ENCODE measurements at regions not wholly inside any gene's neighbourhood (a gene's known extent, or its start where the extent isn't known, plus 50 kb on each side); places are given as distances from the start of the nearest gene placed in this dataset.

GRCh38 chr16:60271781-60272180, 1537.7 kb upstream of the GOT2 start:
- H3K79me2 ChIP-seq (replicated peaks; ENCODE audit: insufficient read depth) = no peaks in the 10 kb centered on the region
- H3F3A ChIP-seq (replicated peaks; ENCODE audit: low read depth) = no peaks in the 10 kb centered on the region
- H3K4me2 ChIP-seq = no peak overlapping the region
- no peak for TF ChIP-seq ZNF331 (CRISPR knock-in tag; IDR thresholded peaks at IDR 0.05; ENCODE audit: low read depth)
- no peak for TF ChIP-seq POLR2AphosphoS5 (IDR thresholded peaks at IDR 0.05; ENCODE audit: low read depth)
- TF ChIP-seq ETS1 (IDR thresholded peaks at IDR 0.05) = no peak
- TF ChIP-seq EZH2 (IDR thresholded peaks at IDR 0.05; ENCODE audit: low read depth, unreplicated experiment) = no peak
- TF ChIP-seq EZH2phosphoT487 (IDR thresholded peaks at IDR 0.05; ENCODE audit: unreplicated experiment) = no peak
- TF ChIP-seq STAT1 (IDR thresholded peaks at IDR 0.05; ENCODE audit: unreplicated experiment) = no peak
- no peak for TF ChIP-seq ZNF114 (CRISPR knock-in tag; IDR thresholded peaks at IDR 0.05)
- TF ChIP-seq CREB1 (CRISPR knock-in tag; IDR thresholded peaks at IDR 0.05; ENCODE audit: low read depth) = no peak
- no peak for TF ChIP-seq REST (IDR thresholded peaks at IDR 0.05; ENCODE audit: unreplicated experiment)
- TF ChIP-seq JUNB (IDR thresholded peaks at IDR 0.05; ENCODE audit: unreplicated experiment) = no peak
- no peak for TF ChIP-seq ZNF462 (CRISPR knock-in tag; IDR thresholded peaks at IDR 0.05)
- no peak for TF ChIP-seq NANOG (IDR thresholded peaks at IDR 0.05; ENCODE audit: borderline replicate concordance)
- no peak for TF ChIP-seq CTCF (conservative IDR thresholded peaks at IDR 0.05; ENCODE audit: low read depth in 2 of 2)
- no peak overlapping the region for H3K27ac ChIP-seq (ENCODE audit: low read depth)
- no peak for ATAC-seq
- H3K36me3 ChIP-seq (ENCODE audit: insufficient read depth) = no peaks in the 10 kb centered on the region
- peaks cover 7% of the 10 kb centered on the region; the same call in 2 of the 3 replicates for H3K4me1 Mint-ChIP-seq
- H3K27ac Mint-ChIP-seq = no peak overlapping the region
- no peak overlapping the region for H3K4me3 ChIP-seq
- no peaks in the 10 kb centered on the region for H4K20me1 ChIP-seq (replicated peaks; ENCODE audit: insufficient read depth)
- no peak for DNase-seq (ENCODE audit: low spot score)
- H3K4me3 Mint-ChIP-seq = no peak overlapping the region
- no peaks in the 10 kb centered on the region; the same call in 2 of the 3 replicates for H3K9me3 Mint-ChIP-seq
- H2AFZ ChIP-seq = no peak overlapping the region
- H3K27me3 Mint-ChIP-seq (ENCODE audit: insufficient read depth, low read depth, poor library complexity) = no peaks in the 10 kb centered on the region
- no peaks in the 10 kb centered on the region for H3K36me3 Mint-ChIP-seq (ENCODE audit: low read depth)
- H3K27me3 ChIP-seq (ENCODE audit: insufficient read depth) = no peaks in the 10 kb centered on the region
- H3K9me2 ChIP-seq (ENCODE audit: insufficient read depth) = 0 out of 2 replicates have a peak, but pooled peaks cover 6% of the 10 kb centered on the region
- peaks cover 6% of the 10 kb centered on the region for H3K4me1 ChIP-seq (ENCODE audit: insufficient read depth)
